C4-2B (cell line): ENCODE measurements at regions not wholly inside any gene's neighbourhood (a gene's known extent, or its start where the extent isn't known, plus 50 kb on each side); places are given as distances from the start of the nearest gene placed in this dataset.

Experiments
- ZFX ChIP-seq: fragments of 450-650 bp; IDR thresholded peaks from 2 replicates; pipeline ENCODE4 v1.6.1; 2017
- TF ChIP-seq, protein P1 (sequence below): fragments of 450-650 bp; conservative IDR thresholded peaks from 2 replicates; pipeline ENCODE4 v1.5.1; 2017; ENCODE audit warnings: mild to moderate bottlenecking

GRCh38 chr4:20480165-20480947, 219.9 kb upstream of the PACRGL start:
- TF ChIP-seq, protein P1, sequence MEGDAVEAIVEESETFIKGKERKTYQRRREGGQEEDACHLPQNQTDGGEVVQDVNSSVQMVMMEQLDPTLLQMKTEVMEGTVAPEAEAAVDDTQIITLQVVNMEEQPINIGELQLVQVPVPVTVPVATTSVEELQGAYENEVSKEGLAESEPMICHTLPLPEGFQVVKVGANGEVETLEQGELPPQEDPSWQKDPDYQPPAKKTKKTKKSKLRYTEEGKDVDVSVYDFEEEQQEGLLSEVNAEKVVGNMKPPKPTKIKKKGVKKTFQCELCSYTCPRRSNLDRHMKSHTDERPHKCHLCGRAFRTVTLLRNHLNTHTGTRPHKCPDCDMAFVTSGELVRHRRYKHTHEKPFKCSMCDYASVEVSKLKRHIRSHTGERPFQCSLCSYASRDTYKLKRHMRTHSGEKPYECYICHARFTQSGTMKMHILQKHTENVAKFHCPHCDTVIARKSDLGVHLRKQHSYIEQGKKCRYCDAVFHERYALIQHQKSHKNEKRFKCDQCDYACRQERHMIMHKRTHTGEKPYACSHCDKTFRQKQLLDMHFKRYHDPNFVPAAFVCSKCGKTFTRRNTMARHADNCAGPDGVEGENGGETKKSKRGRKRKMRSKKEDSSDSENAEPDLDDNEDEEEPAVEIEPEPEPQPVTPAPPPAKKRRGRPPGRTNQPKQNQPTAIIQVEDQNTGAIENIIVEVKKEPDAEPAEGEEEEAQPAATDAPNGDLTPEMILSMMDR: no peak
- TF ChIP-seq ZFX: no peak
